GM12891 (cell line): ENCODE measurements at regions not wholly inside any gene's neighbourhood (a gene's known extent, or its start where the extent isn't known, plus 50 kb on each side); places are given as distances from the start of the nearest gene placed in this dataset.
A peak's percentile ranks its signal among the peaks of the same experiment; 100 is the strongest.
"Not testable (repeated sequence)": the region's sequence is repeated elsewhere in the genome, so short reads cannot be mapped to it uniquely, and the experiment has no call there.

Experiments used
- DNase-seq: peaks from one replicate; pipeline ENCODE4 v3.0.0; 2011; ENCODE audit warnings: low spot score; ENCODE audit not compliant: insufficient read length
- FAIRE-seq: peaks from 2 replicates; lab custom pipeline; 2011; peaks lifted over from hg19 to GRCh38; lab: Jason Lieb, UNC
- PAX5 ChIP-seq: IDR thresholded peaks from 2 replicates; pipeline ENCODE4 v1.6.1; 2011; ENCODE audit warnings: low read length, moderate library complexity, mild to moderate bottlenecking; ENCODE audit not compliant: insufficient read depth, severe bottlenecking
- POLR2A ChIP-seq: IDR thresholded peaks from 2 replicates; pipeline ENCODE4 v1.6.1; 2011; ENCODE audit warnings: low read depth, low read length, control low read depth
- POLR2AphosphoS5 ChIP-seq: IDR thresholded peaks from 2 replicates; pipeline ENCODE4 v1.6.1; 2011; ENCODE audit warnings: low read depth, low read length, control low read depth
- POU2F2 ChIP-seq: IDR thresholded peaks from 2 replicates; pipeline ENCODE4 v1.6.1; 2011; ENCODE audit warnings: low read depth, mild to moderate bottlenecking, control low read depth, low read length, moderate library complexity
- SPI1 ChIP-seq: IDR thresholded peaks from 2 replicates; pipeline ENCODE4 v1.6.1; 2011; ENCODE audit warnings: low read depth, low read length, control low read depth
- TAF1 ChIP-seq: IDR thresholded peaks from 2 replicates; pipeline ENCODE4 v1.6.1; 2011; ENCODE audit warnings: low read depth, low read length, control low read depth

DNA sequence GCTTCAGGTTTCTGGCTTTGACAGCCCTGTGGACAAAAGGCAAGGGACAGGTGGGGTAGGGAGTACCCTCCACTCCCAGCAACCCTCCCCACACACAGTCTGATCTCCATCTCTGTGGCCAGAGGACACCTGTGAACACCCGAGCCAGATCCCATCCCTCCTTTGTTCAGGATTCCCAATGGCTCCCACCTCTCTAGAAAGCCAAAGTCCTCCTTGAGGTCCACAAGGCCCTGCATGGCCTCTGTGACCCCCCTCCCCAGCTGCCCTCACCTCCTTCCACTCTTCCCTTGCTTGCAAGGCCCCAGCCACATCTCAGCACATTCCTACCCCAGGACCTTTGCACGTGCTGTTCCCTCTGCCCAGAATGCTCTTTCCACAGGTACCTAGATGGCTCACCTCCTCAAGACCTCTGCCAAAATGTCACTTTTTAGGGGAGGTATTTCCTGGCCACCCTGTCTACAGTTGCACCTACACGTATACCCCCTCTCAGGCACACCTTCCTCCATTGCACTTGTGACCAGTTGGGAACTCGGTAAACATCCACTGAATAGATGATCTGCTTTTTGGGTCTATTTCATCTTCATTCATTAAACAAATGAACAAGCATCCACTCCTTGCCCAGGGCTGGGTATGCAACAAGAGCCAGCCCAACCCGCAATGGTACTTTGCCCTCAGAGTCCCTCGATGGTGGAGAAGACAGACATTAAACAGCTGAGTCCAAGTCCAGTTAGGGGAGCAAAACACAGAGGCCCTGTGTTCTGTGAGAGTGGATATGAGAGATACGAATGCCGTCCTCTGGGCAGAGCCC, 107.0 kb downstream of the CRLF3 start:
- no peak for FAIRE-seq
- TF ChIP-seq SPI1, result no peak
- TF ChIP-seq POLR2AphosphoS5, result no peak
- TF ChIP-seq PAX5, result no peak
- TF ChIP-seq POLR2A, result no peak
- TF ChIP-seq TAF1, result no peak
- TF ChIP-seq POU2F2, result no peak
- no peak for DNase-seq

DNA sequence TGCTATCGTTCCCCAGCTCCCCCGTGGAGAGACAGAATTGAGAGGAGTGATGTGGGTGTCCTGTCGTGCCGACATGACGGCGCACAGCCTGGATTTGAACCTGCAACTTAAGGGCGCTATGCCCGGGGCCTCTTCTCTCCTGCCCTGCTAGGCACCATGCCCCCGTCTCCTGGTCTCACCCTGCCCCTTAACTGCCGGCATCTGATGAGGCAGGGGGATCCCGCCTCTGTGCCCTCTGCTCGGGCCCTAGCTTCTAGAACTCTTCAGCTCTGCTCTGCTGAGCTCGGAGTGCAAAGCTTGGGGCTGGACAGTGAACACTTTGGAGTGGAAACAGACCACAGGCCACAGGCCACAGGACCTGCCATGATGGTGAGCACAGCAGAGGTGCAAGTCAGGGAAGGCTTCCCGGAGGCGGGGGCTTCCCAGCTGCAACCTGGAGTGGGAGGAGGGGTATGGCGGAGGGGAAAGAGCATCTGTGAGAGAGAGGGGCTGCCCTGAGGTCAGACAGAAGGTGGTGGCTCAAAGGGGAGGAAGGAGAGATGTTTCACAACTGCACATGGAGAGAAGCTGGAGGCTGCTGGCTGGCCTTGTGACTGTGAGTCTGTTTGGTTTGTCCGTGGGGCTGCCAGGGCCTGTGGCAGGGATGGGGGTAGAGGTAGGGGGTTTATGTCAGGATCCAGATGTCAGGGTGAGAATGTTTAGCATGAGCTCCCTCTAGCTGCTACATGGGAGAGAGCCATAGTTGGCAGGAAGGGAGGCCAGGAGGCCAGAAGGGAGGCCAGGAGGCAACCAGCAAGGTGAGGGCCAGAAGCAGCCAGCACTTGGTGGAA, 107.8 kb downstream of the CRLF3 start:
- FAIRE-seq (no peak), DNase-seq (no peak)
- TF ChIP-seq POLR2AphosphoS5, result no peak
- no peak for TF ChIP-seq POU2F2
- TF ChIP-seq SPI1, result no peak
- TF ChIP-seq TAF1, result no peak
- TF ChIP-seq POLR2A, result no peak
- no peak for TF ChIP-seq PAX5

DNA sequence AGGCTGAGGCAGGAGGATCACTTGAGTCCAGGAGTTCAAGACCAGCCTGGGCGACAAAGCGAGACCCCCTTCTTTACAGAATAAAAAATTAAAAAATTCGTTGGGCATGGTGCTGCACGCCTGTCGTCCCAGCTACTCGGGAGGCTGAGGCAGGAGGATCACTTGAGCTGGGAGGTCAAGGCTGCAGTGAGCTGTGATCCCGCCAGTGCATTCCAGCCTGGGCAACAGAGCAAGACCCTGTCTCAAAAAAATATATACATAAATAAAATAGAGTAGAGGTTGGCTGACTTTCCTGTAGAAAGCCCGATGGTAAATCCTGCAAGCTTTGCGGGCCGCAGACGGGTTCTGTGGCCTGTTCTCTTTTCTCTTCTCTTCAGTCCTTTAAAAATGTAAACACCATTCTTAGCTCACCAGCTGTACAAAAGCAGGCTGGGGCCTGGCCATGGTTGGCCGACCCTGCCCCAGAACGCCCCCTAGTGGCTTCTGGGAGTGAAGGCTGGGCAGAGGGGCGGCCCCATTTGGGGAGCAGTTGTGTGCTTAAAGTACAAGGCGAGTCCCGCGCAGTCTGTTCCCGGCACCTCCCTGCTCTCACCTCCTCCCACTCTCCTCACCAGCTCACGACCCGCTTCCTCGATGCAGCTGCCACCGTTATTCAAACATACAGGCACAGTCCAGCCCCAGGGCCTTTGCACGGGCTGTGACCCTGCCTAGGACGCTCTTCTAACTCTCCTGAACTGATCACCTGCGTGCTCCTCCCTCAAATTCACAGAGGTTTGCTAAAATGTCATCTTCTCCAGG, 109.5 kb downstream of the CRLF3 start:
- DNase-seq, FAIRE-seq: not testable (repeated sequence)
- TF ChIP-seq PAX5, result peak; percentile 97

DNA sequence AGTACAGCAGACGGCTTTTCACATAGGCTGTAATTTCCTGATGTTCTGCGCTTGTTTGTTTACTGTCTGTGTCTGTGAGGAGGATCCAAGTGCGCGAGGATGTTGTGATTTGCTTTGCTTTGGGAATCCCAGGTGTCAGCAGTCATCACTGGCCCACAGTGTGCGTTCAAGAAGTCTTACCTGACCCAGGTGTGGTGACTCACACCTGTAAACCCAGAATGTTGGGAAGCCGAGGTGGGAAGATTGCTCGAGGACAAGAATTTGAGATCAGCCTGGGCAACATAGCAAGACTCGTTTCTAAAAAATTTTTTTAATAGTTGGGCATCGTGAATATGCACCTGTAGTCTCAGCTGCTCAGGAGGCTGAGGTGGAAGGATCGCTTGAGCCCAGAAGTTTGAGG, 110.7 kb downstream of the CRLF3 start:
- FAIRE-seq, DNase-seq: not testable (repeated sequence)

DNA sequence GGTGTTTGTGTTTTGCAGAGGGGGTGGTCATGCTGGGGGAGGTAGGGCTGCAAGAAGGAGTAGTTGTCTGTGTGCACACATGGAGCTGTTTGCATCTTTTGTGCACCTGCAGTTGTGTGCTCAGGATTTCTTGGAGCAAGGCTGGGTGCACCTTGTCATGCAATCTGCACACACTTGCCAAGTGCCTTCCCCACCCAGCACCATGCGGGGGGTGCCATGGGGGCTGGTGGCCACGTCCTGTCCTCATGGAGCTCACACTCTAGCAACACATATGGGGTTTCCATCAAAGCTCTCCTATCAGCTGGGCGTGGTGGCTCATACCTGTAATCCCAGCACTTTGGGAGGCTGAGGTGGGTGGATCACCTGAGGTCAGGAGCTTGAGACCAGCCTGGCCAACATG, 111.6 kb downstream of the CRLF3 start:
- DNase-seq, FAIRE-seq: not testable (repeated sequence)

DNA sequence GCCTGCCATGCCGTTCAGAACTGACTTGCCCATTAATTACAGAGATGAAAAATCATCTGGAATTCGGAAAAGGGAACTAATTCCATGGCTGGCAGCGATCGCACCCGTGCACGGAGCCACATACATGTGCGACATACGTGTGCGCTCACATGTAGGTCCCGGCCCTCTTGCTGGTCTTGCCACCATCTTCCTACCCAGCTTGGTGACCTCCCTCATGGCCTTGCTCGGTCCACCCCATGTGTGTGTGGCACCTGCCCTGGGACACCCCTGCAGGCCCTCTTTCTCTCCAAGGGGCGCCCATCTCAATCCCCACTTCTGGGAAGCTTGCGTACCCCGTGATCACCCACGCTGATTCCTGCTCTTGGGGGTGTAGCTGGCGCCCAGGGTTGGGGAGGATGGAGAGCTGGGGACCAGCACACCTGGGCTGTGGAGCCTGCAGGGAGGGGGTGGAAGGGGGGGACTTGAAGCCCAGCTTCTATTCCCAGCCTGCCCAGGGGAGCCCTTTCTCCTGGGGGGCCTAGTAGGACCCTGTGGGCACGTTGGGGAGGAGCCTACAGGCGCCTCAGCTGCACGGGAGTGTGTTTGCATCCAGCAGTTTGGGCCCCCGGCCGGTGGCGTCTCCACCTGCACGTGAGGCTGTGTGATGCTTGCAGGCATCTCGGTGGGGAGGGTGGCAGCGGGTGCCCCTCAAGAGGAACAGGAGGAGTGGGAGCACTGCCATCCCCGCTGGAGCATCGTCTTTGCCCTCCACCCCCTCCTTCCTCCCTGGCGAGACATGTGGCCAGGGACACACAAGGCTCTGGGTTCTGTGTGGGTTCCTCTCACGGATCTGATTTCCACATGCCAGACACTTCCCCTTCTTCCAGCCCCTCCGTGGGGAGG, 112.6 kb downstream of the CRLF3 start:
- FAIRE-seq, result not testable (repeated sequence)

DNA sequence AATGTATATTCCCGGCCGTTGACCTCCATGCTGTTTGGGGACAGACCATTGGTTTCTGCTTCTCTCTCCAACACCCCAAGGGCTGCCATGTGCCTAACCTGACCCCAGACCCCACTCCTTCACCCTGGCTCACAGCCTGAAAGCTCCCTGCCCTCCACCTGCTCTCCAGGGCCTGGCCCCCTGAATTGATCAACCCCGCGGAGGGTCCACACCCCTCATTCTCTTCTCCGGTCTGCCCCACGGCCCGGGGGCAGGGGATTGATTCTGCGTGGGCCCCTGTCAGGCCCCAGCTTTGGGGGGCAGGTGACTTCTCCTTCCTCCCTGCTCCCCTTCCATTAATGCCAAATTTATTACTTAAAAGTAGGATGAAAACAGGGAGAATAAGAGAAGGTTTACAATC, 113.3 kb downstream of the CRLF3 start:
- not testable (repeated sequence) for FAIRE-seq, DNase-seq

More for the DNA sequence above, 112.6 kb downstream of the CRLF3 start:
- DNase-seq, result not testable (repeated sequence)

DNA sequence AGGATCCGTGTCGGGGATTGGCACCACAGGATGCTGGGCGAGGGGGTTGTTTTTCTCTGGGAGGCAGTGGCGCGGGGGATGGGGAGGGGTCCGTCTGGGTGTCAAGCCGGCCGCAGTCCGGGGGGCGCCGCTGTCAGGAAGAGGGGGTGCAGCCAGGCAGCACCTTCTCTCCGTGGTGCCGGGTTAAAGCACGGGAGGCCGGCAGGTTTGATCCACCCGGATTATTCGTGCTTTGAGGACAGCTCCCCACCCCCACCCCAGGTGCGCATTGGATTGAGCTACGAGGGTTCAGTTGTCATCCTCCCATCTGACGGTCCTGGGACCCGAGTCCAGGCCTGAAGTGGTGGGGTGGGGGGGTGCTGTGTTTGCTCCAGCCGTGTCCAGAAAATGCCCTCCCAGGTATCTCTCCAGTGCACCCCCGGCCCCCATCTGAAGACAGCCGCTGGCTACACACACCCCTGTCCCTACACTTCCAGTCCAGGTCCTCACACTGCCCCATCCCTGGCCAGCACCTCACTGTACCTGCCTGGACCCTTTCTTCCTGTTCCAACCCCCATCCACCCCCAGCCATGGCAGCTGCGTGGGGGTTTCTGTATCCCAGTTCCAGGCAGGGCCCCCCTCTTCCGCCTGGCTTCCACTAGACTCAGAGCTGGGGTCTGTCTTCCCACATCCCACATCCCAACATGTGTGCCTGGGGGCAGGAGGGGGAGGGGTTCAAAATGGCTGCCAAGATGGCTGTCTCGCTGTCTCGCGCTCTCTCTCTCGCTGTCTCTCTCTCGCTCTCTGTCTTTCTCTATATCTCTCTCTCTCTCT, 114.0 kb downstream of the CRLF3 start:
- not testable (repeated sequence) for DNase-seq
- peak; percentile 72 for FAIRE-seq

DNA sequence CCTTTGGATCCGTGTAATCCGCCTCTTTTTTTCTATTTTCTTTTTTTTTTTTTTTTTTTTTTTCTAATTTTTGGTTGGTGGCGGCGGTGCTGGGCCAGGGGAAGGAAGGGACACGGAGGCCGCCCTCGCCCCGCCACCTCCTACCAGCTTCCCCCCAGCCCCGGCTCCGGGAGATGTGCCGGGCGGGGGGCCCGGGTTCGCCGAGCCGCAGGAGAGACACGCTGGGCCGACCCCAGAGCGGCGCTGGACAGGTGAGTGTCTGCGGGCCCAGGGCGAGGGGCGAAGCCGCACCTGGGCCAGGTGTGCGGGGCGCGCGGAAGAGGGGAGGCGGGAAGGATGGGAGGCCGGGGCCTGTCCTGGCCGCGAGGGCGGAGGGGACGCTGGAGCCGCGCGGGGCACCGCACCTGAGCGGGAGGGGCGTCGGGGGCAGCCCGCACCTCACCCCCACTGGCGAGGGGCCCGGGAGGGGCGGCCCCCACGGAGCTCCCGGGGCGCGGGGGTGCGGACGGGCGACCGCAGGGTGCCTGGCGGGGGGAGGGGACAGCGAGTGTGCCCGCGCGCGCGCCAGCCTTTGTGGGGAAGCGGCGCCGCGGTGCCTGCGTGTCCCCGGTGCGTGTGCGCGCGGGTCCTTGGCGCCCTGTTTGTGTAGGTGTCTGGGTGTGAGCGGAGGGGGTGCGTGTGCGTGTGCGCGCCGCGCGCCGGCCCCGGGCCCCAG, 114.8 kb downstream of the CRLF3 start:
- not testable (repeated sequence) for DNase-seq, FAIRE-seq

DNA sequence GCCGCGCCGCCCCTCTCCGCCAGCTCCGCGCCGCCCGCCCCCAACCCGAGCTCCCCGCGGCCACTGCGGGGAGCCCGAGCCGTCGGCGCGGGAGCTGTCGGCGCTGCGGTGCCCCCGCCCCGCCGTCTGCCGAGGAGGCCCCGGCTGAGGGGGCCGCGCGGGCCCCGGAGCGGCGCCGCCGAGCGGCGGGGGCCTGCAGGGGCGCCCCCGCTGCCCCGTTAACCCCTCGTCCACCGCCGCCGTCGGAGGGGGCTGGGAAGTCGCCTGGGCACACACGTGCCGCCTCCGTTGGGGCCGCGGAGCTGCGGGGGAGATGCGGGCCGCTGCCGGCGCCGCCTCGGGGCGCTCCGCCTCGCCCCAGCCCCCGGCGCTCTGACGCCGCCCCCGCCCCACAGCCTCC, 115.4 kb downstream of the CRLF3 start:
- not testable (repeated sequence) for DNase-seq
- peak; percentile 64 for FAIRE-seq
